Stomach (tissue), 4 donors: ENCODE measurements at regions not wholly inside any gene's neighbourhood (a gene's known extent, or its start where the extent isn't known, plus 50 kb on each side); places are given as distances from the start of the nearest gene placed in this dataset.

ENCODE experiments used
- EP300 ChIP-seq: sonication (generic); formaldehyde crosslinking; IDR thresholded peaks from one replicate; pipeline ENCODE4 v1.6.1; 2017; ENCODE audit warnings: antibody characterized with exemption
- POLR2A ChIP-seq, 4 donors: fragments of 450-650 bp; IDR thresholded peaks; one replicate each; pipeline ENCODE4 v1.6.1; 2016; ENCODE audit warnings: antibody characterized with exemption in 4 of 4, control low read depth in 2 of 4, mild to moderate bottlenecking in 1 of 4, moderate library complexity in 1 of 4
- POLR2AphosphoS5 ChIP-seq, 3 donors: sonication (generic); formaldehyde crosslinking; IDR thresholded peaks; one replicate each; pipeline ENCODE4 v1.6.1; 2016; ENCODE audit warnings: antibody characterized with exemption in 3 of 3
- TF ChIP-seq, protein P1 (sequence below), 7 experiments: fragments of 450-650 bp in 4 of 7; fragments of 200-600 bp in 3 of 7; sonication (generic) in 3 of 7; IDR thresholded peaks; one replicate each; pipeline ENCODE4 v1.5.1; 2016 to 2019; ENCODE audit warnings: antibody characterized with exemption in 7 of 7, control low read depth in 2 of 7, mild to moderate bottlenecking in 1 of 7

DNA sequence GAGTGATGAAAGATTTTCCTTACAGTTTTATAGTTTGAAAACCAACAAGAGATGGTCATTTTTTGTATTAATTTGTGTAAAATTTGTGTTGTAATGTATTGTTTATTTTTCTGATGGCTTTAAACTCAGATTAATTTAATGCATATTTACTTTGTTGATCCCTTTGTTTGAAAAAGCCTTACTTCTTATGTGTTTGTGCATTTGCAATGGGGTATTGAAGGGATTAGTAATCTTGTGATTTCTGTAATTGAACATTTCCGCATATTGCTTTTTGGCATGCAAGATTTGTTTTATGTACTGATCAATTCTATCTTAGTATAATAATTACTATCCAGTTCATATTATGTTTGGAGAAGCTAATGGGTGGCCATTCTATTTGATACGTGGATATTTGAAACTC, 98.4 kb upstream of the ROBO1 start:
- TF ChIP-seq, protein P1, sequence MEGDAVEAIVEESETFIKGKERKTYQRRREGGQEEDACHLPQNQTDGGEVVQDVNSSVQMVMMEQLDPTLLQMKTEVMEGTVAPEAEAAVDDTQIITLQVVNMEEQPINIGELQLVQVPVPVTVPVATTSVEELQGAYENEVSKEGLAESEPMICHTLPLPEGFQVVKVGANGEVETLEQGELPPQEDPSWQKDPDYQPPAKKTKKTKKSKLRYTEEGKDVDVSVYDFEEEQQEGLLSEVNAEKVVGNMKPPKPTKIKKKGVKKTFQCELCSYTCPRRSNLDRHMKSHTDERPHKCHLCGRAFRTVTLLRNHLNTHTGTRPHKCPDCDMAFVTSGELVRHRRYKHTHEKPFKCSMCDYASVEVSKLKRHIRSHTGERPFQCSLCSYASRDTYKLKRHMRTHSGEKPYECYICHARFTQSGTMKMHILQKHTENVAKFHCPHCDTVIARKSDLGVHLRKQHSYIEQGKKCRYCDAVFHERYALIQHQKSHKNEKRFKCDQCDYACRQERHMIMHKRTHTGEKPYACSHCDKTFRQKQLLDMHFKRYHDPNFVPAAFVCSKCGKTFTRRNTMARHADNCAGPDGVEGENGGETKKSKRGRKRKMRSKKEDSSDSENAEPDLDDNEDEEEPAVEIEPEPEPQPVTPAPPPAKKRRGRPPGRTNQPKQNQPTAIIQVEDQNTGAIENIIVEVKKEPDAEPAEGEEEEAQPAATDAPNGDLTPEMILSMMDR (IDR thresholded peaks at IDR 0.05): no peak
- TF ChIP-seq EP300 (no peak), POLR2A (IDR thresholded peaks at IDR 0.05) (no peak), POLR2AphosphoS5 (IDR thresholded peaks at IDR 0.05) (no peak)
